Gastrocnemius medialis (tissue), 4 donors: ENCODE measurements at regions not wholly inside any gene's neighbourhood (a gene's known extent, or its start where the extent isn't known, plus 50 kb on each side); places are given as distances from the start of the nearest gene placed in this dataset.

Experiments used
- ATAC-seq, 2 donors: fragments of 150-250 bp; one replicate each; pipeline ENCODE4 v1.9.1; 2016
- DNase-seq, 2 donors: peaks; one replicate each; pipeline ENCODE4 v3.0.0-alpha.2; 2019
- H3K27ac ChIP-seq, 4 donors: fragments of 200-600 bp; sonication (generic); 1 replicate in 1 of 4; 2 replicates in 3 of 4; pipeline ENCODE4 v1.5.1; 2016 to 2018; ENCODE audit warnings: mild to moderate bottlenecking in 2 of 4, moderate library complexity in 1 of 4
- H3K27me3 ChIP-seq, 3 donors: fragments of 200-600 bp; sonication (generic) in 2 of 3; 1 replicate in 1 of 3; 2 replicates in 2 of 3; pipeline versions ENCODE4 v1.5.1 to v1.6.0; 2016 to 2019; ENCODE audit warnings: mild to moderate bottlenecking in 1 of 3, moderate library complexity in 1 of 3
- H3K36me3 ChIP-seq, 2 donors: fragments of 200-600 bp; sonication (generic) in 1 of 2; one replicate each; pipeline ENCODE4 v1.5.1; 2017 to 2018
- H3K4me1 ChIP-seq, 2 donors: fragments of 200-600 bp; sonication (generic) in 1 of 2; one replicate each; pipeline ENCODE4 v1.5.1; 2016 to 2017; ENCODE audit warnings: mild to moderate bottlenecking in 2 of 2
- H3K4me3 ChIP-seq, 4 donors: fragments of 200-600 bp; sonication (generic) in 3 of 4; 1 replicate in 1 of 4; 2 replicates in 3 of 4; pipeline ENCODE4 v1.5.1; 2016 to 2019; ENCODE audit warnings: mild to moderate bottlenecking in 2 of 4
- H3K9me3 ChIP-seq, 3 donors: fragments of 200-600 bp; sonication (generic) in 2 of 3; 1 replicate in 1 of 3; 2 replicates in 2 of 3; pipeline ENCODE4 v1.5.1; 2016 to 2019
- CTCF ChIP-seq, 5 experiments: fragments of 450-650 bp in 3 of 5; fragments of 200-600 bp in 2 of 5; sonication (generic) in 2 of 5; IDR thresholded peaks in 4 of 5; conservative IDR thresholded peaks in 1 of 5; 1 replicate in 4 of 5; 2 replicates in 1 of 5; pipeline ENCODE4 v1.5.1; 2016 to 2019; ENCODE audit warnings: antibody characterized with exemption in 5 of 5, mild to moderate bottlenecking in 3 of 5, moderate library complexity in 3 of 5
- POLR2A ChIP-seq, 2 donors: fragments of 450-650 bp; IDR thresholded peaks; one replicate each; pipeline ENCODE4 v1.6.1; 2017; ENCODE audit warnings: antibody characterized with exemption in 2 of 2, mild to moderate bottlenecking in 2 of 2, moderate library complexity in 2 of 2
- in situ Hi-C, 4 donors: fragments of 200-750 bp; cut with MboI; loops; one replicate each; pipeline versions ENCODE4 v1.15.0 to v1.8.0; 2017; ENCODE audit warnings: low sequenced_read_pairs in 4 of 4
- intact Hi-C: fragments of 100-400 bp; cut with DNase I; formaldehyde crosslinking; loops from one replicate; pipeline ENCODE4 v1.15.1; 2023; ENCODE audit warnings: low total_unique reads

DNA sequence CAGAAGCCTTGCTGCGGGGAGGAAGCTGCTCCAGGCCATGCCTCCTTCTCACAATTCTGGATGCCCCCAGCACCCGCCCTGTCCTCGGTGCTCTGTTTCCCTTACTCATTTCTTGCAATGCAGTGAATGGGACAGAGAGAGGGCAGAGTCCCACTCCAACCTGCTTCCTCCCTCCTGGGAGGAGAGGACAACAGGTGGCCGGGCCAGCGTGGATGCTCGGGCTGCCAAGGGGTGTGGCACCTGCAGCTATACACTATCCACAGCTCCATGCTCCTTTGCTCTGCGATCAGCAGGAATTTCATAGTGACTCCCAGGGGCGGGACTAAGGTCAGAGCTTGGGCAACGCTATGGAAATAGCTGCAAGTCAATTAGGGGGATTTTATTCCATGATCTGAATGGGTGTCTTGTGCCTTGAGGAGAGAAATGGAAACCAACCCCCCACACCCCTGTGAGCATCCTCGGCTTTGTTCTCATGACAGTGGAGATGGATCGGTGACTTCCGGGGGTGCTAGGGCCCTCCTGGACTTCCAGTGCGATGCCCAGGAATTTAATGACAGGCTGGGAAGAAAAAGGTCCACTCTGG, 192.5 kb downstream of the MYLK4 start:
- no peaks in the 10 kb centered on the region for H3K27me3 ChIP-seq
- ATAC-seq (no peak), DNase-seq (no peak)
- H3K4me3 ChIP-seq, result no peak overlapping the region
- no peaks in the 10 kb centered on the region for H3K36me3 ChIP-seq
- in situ Hi-C loops (no loop called here), intact Hi-C loops (no loop called here)
- TF ChIP-seq POLR2A (IDR thresholded peaks at IDR 0.05) (no peak), CTCF (IDR thresholded peaks at IDR 0.05 in 4 of 5, conservative IDR thresholded peaks at IDR 0.05 in 1 of 5) (no peak)
- H3K27ac ChIP-seq, result no peak overlapping the region
- H3K9me3 ChIP-seq, result no peaks in the 10 kb centered on the region
- no peaks in the 10 kb centered on the region for H3K4me1 ChIP-seq

DNA sequence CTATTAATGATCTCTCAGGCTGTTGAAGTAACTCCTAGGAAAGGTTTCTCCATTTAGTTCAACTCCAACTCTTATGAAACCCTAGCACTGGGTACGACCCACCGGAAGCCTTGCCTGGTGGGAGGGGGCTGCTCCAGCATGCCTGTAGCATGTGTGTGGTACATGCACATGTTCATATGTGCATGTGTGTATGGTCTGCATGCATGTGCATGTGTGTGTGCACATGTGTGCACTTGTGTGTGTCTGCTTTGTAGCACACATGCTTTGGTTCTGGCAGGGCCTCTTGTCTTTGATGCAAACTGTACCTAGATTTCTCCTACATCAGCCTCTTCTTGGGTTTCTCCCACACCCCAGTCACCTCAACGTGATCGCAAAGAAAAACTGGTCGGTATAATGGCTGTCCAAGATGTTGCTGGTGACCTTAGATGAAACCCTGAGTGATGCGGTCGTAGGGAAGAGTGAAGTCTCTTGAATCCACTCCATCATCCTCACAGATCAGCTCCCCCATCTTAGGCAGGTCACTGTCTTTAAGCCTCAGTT, 193.5 kb downstream of the MYLK4 start:
- intact Hi-C loops, result no loop called here
- TF ChIP-seq CTCF (IDR thresholded peaks at IDR 0.05 in 4 of 5, conservative IDR thresholded peaks at IDR 0.05 in 1 of 5) (no peak), POLR2A (IDR thresholded peaks at IDR 0.05) (no peak)
- no peaks in the 10 kb centered on the region for H3K9me3 ChIP-seq
- DNase-seq (no peak), ATAC-seq (no peak)
- H3K4me3 ChIP-seq, result no peak overlapping the region
- no peaks in the 10 kb centered on the region for H3K27me3 ChIP-seq
- H3K36me3 ChIP-seq, result no peaks in the 10 kb centered on the region
- no peak overlapping the region for H3K27ac ChIP-seq
- in situ Hi-C loops, result no loop called here
- H3K4me1 ChIP-seq, result no peaks in the 10 kb centered on the region

DNA sequence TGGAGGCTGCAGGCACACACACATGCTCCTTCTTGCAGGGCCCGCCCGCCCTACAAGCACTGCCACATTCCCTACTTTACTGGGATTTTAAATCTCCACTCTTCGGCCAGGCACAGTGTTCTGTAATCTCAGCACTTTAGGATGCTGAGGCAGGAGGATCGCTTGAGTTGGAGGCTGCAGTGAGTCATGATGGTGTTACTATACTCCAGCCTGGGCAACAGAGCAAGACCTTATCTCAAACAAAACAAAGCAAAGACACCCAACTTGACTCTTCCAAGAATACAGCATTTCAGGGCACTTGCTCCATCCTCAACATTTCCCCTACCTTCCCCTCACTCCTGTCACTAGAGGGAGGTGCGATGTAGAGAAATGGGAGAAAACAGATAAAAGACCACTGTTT, 194.0 kb downstream of the MYLK4 start:
- Histone ChIP-seq H3K27me3 (no peaks in the 10 kb centered on the region), H3K9me3 (no peaks in the 10 kb centered on the region), H3K36me3 (no peaks in the 10 kb centered on the region), H3K4me3 (no peak overlapping the region), H3K27ac (no peak overlapping the region), H3K4me1 (no peaks in the 10 kb centered on the region)
- DNase-seq (no peak), ATAC-seq (no peak)
- in situ Hi-C loops (no loop called here), intact Hi-C loops (no loop called here)
- TF ChIP-seq POLR2A (IDR thresholded peaks at IDR 0.05), result no peak
- no peak for TF ChIP-seq CTCF (IDR thresholded peaks at IDR 0.05 in 4 of 5, conservative IDR thresholded peaks at IDR 0.05 in 1 of 5)

- ATAC-seq, result no peak
- H3K36me3 ChIP-seq, result no peaks in the 10 kb centered on the region
- in situ Hi-C loops, result no loop called here
Measured at GRCh38 chr6:2554651-2555260, 196.0 kb downstream of the MYLK4 start.

More at GRCh38 chr6:2554651-2555260, 196.0 kb downstream of the MYLK4 start:
- no peak for TF ChIP-seq CTCF (IDR thresholded peaks at IDR 0.05 in 4 of 5, conservative IDR thresholded peaks at IDR 0.05 in 1 of 5)
- TF ChIP-seq POLR2A (IDR thresholded peaks at IDR 0.05), result no peak
- H3K9me3 ChIP-seq, result no peaks in the 10 kb centered on the region
- intact Hi-C loops, result no loop called here
- H3K4me3 ChIP-seq, result no peak overlapping the region
- no peak for DNase-seq
- no peak overlapping the region for H3K27ac ChIP-seq
- H3K4me1 ChIP-seq, result no peaks in the 10 kb centered on the region
- H3K27me3 ChIP-seq, result no peaks in the 10 kb centered on the region
